HG02763 (cell line): ENCODE measurements at regions not wholly inside any gene's neighbourhood (a gene's known extent, or its start where the extent isn't known, plus 50 kb on each side); places are given as distances from the start of the nearest gene placed in this dataset.
"Not testable (repeated sequence)": the region's sequence is repeated elsewhere in the genome, so short reads cannot be mapped to it uniquely, and the experiment has no call there.

ENCODE experiments used
- ATAC-seq: cut with Tn5 transposase; IDR thresholded peaks from one replicate; pipeline ENCODE4 v1.9.1; 2021; ENCODE audit warnings: mild to moderate bottlenecking, moderate library complexity; ENCODE audit not compliant: unreplicated experiment

- no peak for ATAC-seq
Measured at GRCh38 chr6:147958683-147959082, 384.0 kb upstream of the SASH1 start.

GRCh38 chr6:147961481-147962141, 381.0 kb upstream of the SASH1 start:
- no peak for ATAC-seq

- not testable (repeated sequence) for ATAC-seq
Measured at GRCh38 chr6:147965448-147965847, 377.2 kb upstream of the SASH1 start.

- no peak for ATAC-seq
Measured at GRCh38 chr6:147970970-147971369, 371.7 kb upstream of the SASH1 start.

GRCh38 chr6:147972448-147972847, 370.2 kb upstream of the SASH1 start:
- no peak for ATAC-seq

- no peak for ATAC-seq
Measured at GRCh38 chr6:147973806-147974205, 368.8 kb upstream of the SASH1 start.

GRCh38 chr6:147974376-147974775, 368.3 kb upstream of the SASH1 start:
- no peak for ATAC-seq

- no peak for ATAC-seq
Measured at GRCh38 chr6:147977851-147978465, 364.7 kb upstream of the SASH1 start.

GRCh38 chr6:147979966-147980365, 362.7 kb upstream of the SASH1 start:
- ATAC-seq = no peak

- ATAC-seq = no peak
Measured at GRCh38 chr6:147983581-147984366, 358.9 kb upstream of the SASH1 start.

- ATAC-seq = no peak
Measured at GRCh38 chr6:147986846-147987245, 355.8 kb upstream of the SASH1 start.

- no peak for ATAC-seq
Measured at GRCh38 chr6:147990159-147990558, 352.5 kb upstream of the SASH1 start.

GRCh38 chr6:147991961-147992360, 350.7 kb upstream of the SASH1 start:
- no peak for ATAC-seq

- no peak for ATAC-seq
Measured at GRCh38 chr6:147999001-147999540, 343.6 kb upstream of the SASH1 start.

- ATAC-seq = no peak
Measured at GRCh38 chr6:148001844-148002642, 340.6 kb upstream of the SASH1 start.

GRCh38 chr6:148004651-148005050, 338.0 kb upstream of the SASH1 start:
- ATAC-seq = no peak

GRCh38 chr6:148005806-148006205, 336.8 kb upstream of the SASH1 start:
- ATAC-seq = no peak

- not testable (repeated sequence) for ATAC-seq
Measured at GRCh38 chr6:148010516-148010915, 332.1 kb upstream of the SASH1 start.

- no peak for ATAC-seq
Measured at GRCh38 chr6:148016013-148016412, 326.6 kb upstream of the SASH1 start.

- ATAC-seq = no peak
Measured at GRCh38 chr6:148021165-148021564, 321.5 kb upstream of the SASH1 start.

- ATAC-seq = no peak
Measured at GRCh38 chr6:148021699-148022098, 320.9 kb upstream of the SASH1 start.
